Myocyte (in vitro differentiated cells): ENCODE measurements at regions not wholly inside any gene's neighbourhood (a gene's known extent, or its start where the extent isn't known, plus 50 kb on each side); places are given as distances from the start of the nearest gene placed in this dataset.
"Not testable (repeated sequence)": the region's sequence is repeated elsewhere in the genome, so short reads cannot be mapped to it uniquely, and the experiment has no call there.

Experiments
- DNase-seq: peaks from one replicate; pipeline ENCODE4 v3.0.0-alpha.2; 2012; ENCODE audit warnings: low read depth

DNA sequence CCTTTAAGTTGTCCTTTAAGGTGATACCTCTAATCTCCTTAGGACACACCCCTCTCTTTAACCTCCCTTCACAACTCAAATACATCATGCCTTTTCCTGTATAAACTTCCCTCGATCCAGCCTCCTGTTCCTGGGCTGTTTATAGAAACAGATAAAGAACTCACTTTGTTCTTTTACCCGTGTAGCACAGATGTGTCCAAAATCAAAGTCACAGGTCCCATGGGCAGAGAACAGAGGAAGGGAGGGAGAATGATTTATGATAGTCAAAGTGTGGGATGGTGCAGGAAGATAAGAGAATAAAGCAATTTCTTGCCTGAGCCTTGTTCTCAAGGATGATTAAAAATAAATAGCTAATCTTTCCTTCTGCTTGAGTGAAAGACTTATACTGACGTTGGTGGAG is 50.3 kb upstream of the CABCOCO1 start:
- no peak for DNase-seq

DNA sequence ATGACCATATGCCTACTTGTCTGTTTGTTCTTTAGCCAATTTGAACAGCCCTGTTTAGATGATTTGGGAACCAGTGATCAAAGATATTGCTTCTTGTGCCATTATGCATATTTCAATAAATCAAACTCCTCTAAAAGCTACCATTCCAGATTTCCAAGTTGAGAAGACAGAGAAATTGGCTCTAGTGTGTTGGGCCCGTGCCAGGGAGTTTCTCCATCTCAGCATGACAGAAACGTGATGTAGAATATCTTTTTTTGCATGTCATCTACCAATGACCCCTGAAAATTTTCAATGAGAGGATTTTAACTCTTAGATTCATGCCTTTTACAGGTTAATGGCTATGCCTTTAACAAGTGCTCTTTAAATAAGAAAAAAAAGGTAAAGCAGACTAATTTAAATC is 50.7 kb upstream of the CABCOCO1 start:
- no peak for DNase-seq

DNA sequence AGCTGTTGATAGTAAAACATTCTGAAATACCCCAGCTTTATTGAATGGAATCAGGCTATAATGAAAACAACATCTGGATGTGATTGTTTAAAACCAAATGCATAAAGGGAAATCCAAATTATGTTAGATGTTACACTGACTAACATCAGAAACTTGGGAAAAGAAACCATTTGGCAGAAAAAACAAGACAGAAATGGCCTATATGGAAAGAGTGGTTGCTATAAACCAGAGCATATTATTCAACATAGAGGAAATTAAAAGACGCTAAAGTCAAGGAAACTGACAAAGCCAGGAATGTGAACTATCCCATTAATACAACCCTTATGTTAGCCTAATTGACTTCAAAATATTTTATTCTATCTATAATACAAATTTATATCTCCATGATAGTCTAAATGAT is 53.0 kb upstream of the CABCOCO1 start:
- no peak for DNase-seq

DNA sequence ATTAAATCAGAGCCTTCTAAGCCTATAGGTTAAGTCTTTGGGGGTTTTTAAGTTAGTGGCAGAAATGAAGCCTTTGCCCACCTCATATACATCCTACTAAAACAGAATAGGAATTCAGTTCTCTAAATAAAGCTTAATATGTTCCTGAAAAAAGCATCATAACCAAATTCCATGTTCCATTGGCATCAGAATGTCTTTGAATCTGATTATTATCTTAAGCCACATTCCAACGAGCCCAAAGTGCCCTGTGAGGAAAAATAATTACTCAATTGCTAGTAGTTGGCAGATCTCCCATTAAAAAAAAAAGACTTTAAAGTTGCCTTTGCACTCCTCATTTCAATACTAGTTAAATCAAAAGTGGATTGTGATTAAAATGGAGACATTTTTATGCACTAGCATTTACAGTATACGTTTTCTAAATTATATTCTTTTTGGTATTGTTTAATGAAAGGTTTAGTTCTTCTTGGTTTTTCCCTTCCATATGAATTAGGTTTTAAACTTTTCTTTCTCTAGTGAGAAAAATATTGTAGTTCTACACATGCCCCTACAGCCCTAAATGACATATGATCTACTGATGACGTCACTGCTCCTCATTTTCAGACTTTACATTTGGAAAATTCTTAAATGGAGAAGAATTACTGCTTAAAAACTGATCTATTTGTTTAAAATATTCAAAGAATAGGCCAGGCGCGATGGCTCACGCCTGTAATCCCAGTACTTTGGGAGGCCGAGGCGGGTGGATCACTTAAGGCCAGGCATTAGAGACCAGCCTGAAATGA is 54.3 kb upstream of the CABCOCO1 start:
- DNase-seq: peak; percentile 16

DNA sequence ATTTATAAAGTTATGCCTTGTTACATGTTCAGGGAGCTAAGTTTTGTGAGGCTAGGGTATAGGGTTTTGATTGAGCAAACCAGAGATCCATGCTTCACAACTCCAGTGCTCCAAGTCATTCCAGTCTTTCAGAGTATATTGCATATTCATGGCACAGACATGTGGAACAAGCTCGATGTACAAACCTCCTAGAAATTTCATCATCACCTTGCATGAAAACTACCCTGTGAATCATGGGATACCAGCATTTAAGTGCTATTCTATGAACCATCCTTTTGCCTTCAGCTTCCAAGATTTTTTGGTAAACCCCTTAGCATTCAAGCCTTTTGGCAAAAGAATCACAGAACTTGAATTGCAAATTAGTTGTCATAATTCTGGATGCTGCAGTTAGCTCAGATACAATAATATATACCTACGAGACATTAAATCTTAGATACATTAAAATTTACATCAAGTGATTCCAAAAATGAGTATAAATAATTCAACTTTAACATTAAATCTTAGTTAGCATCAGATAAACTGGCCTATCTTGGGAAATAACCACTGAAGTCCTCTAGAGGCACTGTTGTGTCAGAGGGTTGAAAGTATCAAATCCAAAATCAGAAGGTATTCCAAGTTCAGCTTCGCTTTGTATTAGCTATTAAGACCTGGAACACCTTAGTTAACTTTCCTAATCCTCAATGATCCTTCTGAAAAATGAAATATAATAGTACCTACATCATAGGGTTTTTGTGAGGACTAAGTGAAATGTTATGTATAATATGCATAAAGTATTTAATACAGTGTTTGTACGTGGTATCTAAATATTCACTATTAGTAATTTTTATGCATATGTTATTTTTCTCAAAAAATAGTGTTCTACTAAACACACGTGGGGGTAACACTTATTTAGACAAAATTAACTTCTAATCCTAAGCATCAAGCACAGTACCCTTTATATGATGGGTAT is 55.5 kb upstream of the CABCOCO1 start:
- no peak for DNase-seq

DNA sequence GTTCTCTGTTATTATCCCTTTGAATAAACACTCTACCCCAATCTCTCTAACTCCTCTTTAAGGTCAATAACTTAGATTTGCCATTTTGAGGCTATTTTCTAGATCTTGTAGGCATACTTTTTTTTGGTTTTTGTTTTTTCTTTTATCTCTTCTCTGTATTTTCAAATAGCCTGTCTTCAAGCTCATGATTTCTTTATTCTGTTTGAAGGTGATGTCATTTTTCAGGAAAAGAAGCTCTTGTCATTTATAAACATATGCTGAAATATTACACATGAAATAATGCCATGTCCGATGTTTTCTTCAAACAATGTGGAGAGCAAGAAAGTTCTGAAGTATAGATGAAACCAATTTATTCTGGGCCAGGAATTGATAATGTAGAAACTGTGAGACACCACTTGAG is 57.5 kb upstream of the CABCOCO1 start:
- DNase-seq: no peak

DNA sequence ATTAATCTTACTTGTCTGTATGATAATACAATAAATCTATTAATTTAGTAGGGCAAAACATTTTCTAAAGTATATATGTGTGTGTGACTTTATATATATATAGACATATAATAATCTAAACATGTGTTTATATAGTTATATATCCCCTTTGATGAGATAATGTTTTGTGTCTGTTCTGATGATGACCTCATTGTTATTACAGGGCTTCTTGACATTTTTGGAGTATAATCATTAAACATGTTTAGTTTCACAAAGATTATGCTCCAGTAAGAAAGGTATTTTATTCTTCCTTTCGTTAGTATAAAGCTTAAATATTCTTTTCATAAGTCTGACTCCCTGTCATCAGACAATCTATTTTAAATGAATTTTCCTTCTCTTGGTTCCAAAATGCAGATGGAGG is 62.3 kb upstream of the CABCOCO1 start:
- no peak for DNase-seq

DNA sequence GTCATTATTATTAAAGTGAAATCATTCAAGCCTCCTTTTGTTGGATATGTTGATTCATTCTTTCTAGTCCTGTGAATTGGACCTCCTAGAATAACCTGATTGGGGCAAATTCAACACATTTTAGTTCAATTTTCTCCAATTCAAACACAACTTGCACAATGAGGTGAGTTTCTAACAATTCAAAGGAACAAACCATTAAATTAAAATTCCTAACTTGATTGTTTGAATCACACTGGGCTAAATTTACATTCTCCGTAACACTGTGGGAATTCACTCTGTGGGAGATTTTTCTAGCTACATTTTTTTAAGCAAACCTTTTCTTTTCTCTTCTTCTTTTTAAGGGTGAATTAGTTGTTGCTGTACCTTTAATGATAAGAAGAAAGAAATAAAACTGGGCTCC is 68.3 kb upstream of the CABCOCO1 start:
- DNase-seq: no peak

DNA sequence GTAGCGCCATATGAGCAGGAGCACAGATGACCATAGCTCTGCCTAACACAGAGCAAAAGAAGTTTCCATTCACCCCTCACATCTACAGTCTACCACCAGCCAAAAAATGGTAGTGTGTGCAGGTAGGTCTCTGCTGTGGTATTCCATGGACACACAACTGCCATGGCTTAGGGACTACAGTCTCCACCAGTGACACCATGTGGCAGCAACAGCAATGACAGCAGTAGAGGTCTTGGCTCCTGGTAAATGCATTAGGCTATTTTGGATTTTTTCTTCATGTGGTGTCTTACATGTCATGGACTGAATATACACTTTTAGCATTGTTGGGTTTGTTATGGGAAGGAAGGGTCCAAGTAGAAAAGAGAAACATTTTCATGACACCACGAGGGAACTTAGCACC is 70.1 kb upstream of the CABCOCO1 start:
- peak; percentile 20 for DNase-seq

DNA sequence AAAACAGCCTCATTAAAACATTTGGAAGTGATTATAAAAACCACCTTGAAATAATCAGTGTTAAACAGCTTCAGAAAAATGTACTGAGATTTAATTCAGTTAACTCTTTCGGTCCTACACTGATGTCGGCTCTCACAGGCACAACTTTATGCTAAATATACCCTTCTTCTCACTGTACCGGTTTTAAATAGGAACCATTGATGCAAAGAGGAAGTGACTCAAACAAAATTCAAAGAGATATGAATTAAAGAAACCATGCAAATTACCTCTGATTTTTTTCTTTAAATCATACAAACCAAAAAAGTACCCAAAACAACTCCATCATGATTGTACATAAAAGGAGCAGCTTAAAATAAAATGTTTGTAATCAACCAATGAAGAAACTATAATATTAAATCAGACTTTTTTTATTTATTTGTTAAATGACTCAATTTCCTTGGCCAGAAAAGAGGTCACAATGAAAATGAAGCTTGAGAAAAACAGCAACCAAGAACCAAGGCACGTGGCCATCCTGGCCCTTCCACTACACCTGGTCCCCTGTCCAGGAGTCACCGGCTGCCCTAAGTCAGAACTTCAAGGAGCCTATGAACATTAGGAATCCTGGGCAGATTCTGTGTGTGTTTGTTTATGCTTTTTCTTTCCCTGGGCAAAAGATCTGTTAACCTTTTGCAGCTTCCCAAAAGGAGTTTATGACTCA is 73.0 kb upstream of the CABCOCO1 start:
- DNase-seq: no peak

DNA sequence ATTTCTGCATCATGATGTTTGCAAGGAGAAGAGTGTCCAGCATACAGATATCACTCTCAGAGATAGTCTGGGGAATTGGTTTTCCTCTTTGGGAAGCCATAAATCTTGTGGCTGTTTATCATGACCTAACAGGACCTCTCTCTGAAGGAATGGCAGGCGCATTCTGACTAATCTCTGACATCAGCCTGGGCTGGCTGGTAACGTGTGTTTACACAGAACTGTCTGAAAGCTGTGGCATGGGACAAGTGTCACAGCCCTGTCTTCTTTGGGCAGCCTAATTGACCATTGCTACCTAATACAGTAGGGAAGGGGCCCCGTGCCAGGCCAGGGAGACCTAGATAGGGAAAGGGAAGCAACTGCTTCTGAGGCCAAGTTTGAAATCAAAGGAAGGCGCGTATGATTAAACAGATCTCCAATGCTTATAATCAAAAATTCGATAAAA is 73.9 kb upstream of the CABCOCO1 start:
- peak; percentile 18 for DNase-seq

DNA sequence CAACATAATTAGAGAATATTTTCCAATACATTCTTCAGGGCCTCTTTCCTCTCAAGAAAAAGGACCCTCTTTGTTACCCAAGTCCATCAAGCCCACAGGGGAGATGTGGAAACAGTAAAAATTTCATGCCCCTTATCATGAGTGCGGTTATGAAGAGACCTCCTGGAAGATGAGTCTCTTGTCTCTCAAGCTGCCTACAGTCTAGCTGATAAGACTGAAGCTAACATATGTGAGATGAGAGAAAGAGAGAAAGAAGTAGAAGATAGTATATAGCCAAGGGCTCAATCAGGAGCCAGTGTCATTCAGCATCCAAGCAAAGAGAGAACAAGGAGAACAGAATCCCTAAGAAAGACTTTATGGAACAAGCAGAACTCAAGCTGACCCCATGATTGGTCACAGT is 75.9 kb upstream of the CABCOCO1 start:
- DNase-seq: no peak

DNA sequence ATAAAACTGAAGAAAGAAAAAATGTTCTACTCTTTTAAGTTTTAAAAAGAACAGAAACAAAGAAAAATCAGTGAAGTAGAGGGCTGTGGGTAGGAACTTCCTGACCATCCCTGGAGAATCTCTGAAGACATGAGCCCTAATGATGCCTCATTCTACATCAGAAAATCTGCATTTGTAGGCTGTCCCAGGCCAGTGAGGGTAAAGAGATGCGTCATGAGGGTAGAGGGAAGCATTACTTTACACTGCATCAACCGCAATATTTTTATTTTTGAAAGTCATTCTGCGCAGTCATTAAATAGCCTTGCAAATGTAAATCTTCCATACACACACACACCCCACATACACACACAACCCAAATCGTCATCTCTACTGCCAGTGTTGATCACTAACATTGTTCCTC is 82.1 kb upstream of the CABCOCO1 start:
- DNase-seq: no peak

DNA sequence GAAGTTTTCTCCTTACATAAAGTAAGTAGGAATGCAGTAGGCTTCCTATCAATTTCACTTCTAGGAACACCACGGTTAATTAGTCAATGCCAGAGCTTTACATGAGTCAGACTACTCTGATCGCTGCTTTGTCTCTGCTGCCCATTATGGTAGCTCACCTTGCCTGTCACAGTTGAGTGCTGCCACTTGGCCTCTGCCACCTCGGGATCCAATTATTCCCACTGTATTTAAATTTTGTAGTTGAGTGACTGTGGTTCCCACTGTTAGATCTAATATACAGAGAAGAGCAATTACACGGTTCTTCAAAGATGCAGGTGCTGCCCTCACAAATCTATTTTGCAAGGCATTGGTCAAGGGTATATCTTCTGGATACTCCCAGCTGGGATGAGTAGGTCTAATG is 92.5 kb upstream of the CABCOCO1 start:
- not testable (repeated sequence) for DNase-seq

DNA sequence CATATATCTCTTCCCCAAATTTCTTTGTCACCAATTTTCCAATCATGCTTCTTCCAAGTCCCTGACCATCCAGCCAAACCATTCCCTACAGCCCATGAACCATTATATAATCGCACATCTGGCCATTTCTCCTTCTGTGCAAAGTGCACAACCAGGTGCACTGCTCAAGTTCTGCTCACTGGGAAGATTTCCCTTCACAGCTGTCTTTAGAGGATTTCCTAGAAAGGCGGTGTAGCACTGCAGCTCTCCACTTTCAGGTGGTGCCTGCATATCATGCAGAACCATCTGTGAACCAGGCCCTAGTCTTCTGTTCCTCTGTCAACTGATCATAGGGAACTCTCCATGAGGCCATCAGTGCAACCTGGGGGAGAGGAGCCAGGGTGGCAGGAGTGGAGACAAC is 95.0 kb upstream of the CABCOCO1 start:
- DNase-seq: no peak

DNA sequence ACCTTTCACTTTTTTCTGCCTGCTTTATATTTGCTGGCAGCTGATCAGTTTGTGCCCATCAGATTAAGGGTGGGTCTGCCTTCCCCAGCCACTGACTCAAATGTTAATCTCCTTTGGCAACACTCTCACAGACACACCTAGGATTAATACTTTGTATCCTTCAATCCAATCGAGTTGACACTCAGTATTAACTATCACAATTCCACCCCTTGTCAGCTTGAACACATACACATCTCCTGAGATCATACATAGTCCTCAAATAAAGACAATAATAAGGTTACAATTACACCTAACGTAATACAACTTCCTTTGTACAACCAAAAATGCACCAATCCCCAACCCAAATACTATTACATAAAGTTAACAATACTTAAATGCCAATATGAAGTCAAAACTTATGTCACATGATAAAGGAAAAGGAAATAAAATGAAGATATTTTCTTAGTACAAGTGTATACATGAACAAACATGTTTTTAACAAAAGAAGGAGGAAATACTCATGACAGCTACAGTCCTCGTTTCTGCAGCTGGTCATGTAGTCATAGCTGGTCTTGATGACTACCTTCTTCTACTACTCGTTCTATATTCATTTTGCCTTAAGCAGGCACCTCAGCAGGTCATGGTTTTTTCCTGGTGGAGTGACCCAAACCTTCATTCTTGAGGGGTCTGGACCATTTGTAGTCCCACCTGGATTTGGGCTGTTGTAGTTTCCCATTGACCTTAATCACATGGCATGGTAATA is 96.7 kb upstream of the CABCOCO1 start:
- DNase-seq: no peak

DNA sequence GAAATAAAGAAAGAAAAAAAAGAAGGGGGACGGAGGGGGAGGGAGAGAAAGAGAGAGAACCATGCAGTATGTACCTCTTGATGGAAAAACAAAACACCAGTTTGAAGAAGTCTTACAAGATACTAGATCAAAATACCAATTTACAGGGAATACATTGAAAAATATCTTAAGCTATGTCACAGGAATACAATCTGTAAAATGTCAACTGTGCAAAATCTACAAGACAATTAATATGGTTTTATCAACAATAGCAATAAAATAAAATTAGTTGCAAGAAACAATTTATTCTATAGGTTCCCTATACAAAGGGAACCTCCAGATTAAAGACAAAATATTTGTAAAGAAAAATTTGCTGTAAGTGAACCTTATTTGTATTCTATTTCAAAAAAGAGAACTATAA is 98.3 kb upstream of the CABCOCO1 start:
- DNase-seq: no peak

DNA sequence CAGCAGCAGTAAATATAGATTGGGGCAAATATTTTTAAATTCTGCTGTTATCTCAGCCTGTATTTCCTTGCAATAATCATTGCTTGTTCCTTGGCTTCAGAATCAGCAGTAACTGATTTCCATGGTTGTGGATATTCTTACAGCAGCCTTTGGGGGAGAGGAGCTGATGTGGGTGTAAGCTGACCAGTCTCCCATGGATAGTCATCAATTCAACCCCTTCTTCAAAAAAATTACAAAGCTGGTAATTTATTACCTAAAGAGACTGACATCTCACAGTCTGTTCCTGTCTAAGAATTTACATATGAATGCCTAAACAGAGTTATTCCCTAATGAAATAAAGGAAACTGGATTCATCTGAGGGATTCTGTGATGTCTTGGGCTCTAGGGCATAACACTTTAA is 103.1 kb upstream of the CABCOCO1 start:
- DNase-seq: no peak

DNA sequence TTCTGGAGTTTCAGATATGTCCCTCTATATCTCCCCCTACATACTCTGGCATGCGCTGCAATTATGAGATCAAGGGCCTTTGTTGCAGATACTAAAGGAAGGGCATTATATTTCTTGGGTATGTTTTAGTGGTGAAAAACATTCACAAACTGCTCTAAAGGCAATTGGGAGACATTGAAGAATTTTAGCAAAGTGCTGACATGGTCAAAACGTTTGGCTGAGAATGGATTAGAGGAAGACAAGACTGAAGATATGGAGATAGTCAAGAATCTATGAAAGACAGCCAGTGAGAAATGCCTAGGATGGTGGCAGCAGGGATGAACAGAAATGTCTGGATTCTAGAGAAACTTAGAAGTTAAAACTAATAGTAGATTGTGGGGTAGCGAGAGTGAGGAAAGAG is 104.5 kb upstream of the CABCOCO1 start:
- DNase-seq: no peak

DNA sequence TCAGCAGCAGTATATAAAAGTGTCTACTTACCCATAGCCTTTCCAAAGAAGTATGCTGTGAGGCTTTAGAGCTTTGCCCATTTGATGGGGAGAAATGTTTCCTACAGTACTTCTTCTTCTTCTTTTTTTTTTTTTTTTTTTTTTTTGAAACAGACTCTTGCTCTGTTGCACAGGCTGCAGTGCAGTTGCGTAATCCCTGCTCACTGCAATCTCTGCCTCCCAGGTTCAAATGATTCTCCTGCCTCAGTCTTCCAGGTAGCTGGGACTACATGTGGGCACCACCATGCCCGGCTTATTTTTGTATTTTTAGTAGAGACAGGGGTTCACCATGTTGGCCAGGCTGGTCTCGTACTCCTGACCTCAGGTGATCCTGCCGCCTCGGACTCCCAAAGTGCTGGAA is 101.7 kb upstream of the TMEM26 start:
- no peak for DNase-seq

DNA sequence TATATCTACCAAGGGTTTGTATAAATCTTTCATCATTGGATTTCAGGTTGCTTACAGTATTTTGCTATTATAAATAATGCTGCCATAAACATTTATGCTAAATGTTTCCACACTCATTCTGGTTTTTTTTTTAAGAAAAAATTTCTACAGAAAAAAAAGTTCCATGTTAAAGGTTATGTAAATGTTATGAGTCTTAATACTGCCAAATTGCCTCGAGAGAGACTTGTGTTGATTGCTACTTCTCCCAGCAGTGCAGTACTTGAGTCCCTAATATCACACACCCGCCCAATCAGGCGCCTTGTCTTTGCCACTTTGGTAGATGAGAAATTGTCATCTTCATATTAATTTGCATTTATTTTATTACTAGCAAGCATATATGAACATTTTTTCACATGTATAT is 96.7 kb upstream of the TMEM26 start:
- DNase-seq: no peak
